ENCODE measurements at regions not wholly inside any gene's neighbourhood (a gene's known extent, or its start where the extent isn't known, plus 50 kb on each side); places are given as distances from the start of the nearest gene placed in this dataset.

GRCh38 chr11:79845002-79845709 lies 404.3 kb upstream of the TENM4 start:
- DNase-seq, result no peak
- Mint-ChIP-seq H3K36me3 (ENCODE audit: low read depth) (no peaks in the 10 kb centered on the region), H3K4me3 (no peak overlapping the region), H3K27ac (no peak overlapping the region), H3K27me3 (ENCODE audit: insufficient read depth) (peaks cover 8% of the 10 kb centered on the region), H3K4me1 (no peaks in the 10 kb centered on the region), H3K9me3 (no peaks in the 10 kb centered on the region)
- no peak for TF ChIP-seq CTCF (conservative IDR thresholded peaks at IDR 0.05)
- Histone ChIP-seq H3K4me3 (ENCODE audit: low read length) (no peak overlapping the region), H3K27ac (ENCODE audit: low read depth, low read length) (no peak overlapping the region), H3K9ac (ENCODE audit: extremely low read depth, low read length, poor library complexity, severe bottlenecking) (no peak overlapping the region), H3K4me1 (ENCODE audit: control insufficient read depth, insufficient read depth, low read length) (no peaks in the 10 kb centered on the region), H3K36me3 (ENCODE audit: control insufficient read depth, insufficient read depth, low read length) (no peaks in the 10 kb centered on the region), H3K9me3 (ENCODE audit: control insufficient read depth, low read length) (no peaks in the 10 kb centered on the region), H3K27me3 (ENCODE audit: control insufficient read depth, insufficient read depth, low read length, poor library complexity, severe bottlenecking) (no peaks in the 10 kb centered on the region)
- WGBS, 2 experiments (ENCODE audit: insufficient coverage in 1 of 2, insufficient read length in 1 of 2), result 50 to 81% methylated on average over 1 to 3 of the region's 3 CpGs

- Histone ChIP-seq H3K27me3 (ENCODE audit: control insufficient read depth, insufficient read depth, low read length, poor library complexity, severe bottlenecking) (no peaks in the 10 kb centered on the region), H3K4me1 (ENCODE audit: control insufficient read depth, insufficient read depth, low read length) (no peaks in the 10 kb centered on the region), H3K9ac (ENCODE audit: extremely low read depth, low read length, poor library complexity, severe bottlenecking) (no peak overlapping the region), H3K4me3 (ENCODE audit: low read length) (no peak overlapping the region), H3K27ac (ENCODE audit: low read depth, low read length) (no peak overlapping the region), H3K36me3 (ENCODE audit: control insufficient read depth, insufficient read depth, low read length) (no peaks in the 10 kb centered on the region), H3K9me3 (ENCODE audit: control insufficient read depth, low read length) (no peaks in the 10 kb centered on the region)
- Mint-ChIP-seq H3K36me3 (ENCODE audit: low read depth) (no peaks in the 10 kb centered on the region), H3K9me3 (no peaks in the 10 kb centered on the region), H3K27ac (no peak overlapping the region), H3K4me3 (no peak overlapping the region), H3K4me1 (no peaks in the 10 kb centered on the region), H3K27me3 (ENCODE audit: insufficient read depth) (peaks cover 26% of the 10 kb centered on the region)
- DNase-seq, result no peak
- TF ChIP-seq CTCF (conservative IDR thresholded peaks at IDR 0.05), result no peak
- WGBS, 2 experiments (ENCODE audit: insufficient coverage in 1 of 2, insufficient read length in 1 of 2), result 100% methylated on average over 1 of the region's 1 CpG; no CpG with 5 or more reads in 1 of the 2 experiments
Measured at GRCh38 chr11:79834015-79834414, 393.2 kb upstream of the TENM4 start.

GRCh38 chr11:79830446-79830845 lies 389.6 kb upstream of the TENM4 start:
- no peaks in the 10 kb centered on the region for H3K36me3 ChIP-seq (ENCODE audit: control insufficient read depth, insufficient read depth, low read length)
- no peaks in the 10 kb centered on the region for H3K9me3 ChIP-seq (ENCODE audit: control insufficient read depth, low read length)
- H3K9ac ChIP-seq (ENCODE audit: extremely low read depth, low read length, poor library complexity, severe bottlenecking), result no peak overlapping the region
- DNase-seq, result no peak
- no peak overlapping the region for H3K27ac ChIP-seq (ENCODE audit: low read depth, low read length)
- Mint-ChIP-seq H3K36me3 (ENCODE audit: low read depth) (no peaks in the 10 kb centered on the region), H3K27ac (no peak overlapping the region), H3K27me3 (ENCODE audit: insufficient read depth) (peaks cover 22% of the 10 kb centered on the region), H3K4me1 (no peaks in the 10 kb centered on the region), H3K9me3 (no peaks in the 10 kb centered on the region), H3K4me3 (no peak overlapping the region)
- no peak overlapping the region for H3K4me3 ChIP-seq (ENCODE audit: low read length)
- WGBS, 2 experiments (ENCODE audit: insufficient coverage in 1 of 2, insufficient read length in 1 of 2), result 96% methylated on average over 3 of the region's 3 CpGs
- no peaks in the 10 kb centered on the region for H3K4me1 ChIP-seq (ENCODE audit: control insufficient read depth, insufficient read depth, low read length)
- TF ChIP-seq CTCF (conservative IDR thresholded peaks at IDR 0.05), result no peak
- no peaks in the 10 kb centered on the region for H3K27me3 ChIP-seq (ENCODE audit: control insufficient read depth, insufficient read depth, low read length, poor library complexity, severe bottlenecking)

All from endodermal cell (in vitro differentiated cells).